Mammary epithelial cell (primary cell): ENCODE measurements at regions not wholly inside any gene's neighbourhood (a gene's known extent, or its start where the extent isn't known, plus 50 kb on each side); places are given as distances from the start of the nearest gene placed in this dataset.

ENCODE experiments used
- CTCF ChIP-seq, 2 donors: IDR thresholded peaks in 1 of 2; conservative IDR thresholded peaks in 1 of 2; 2 replicates each; pipeline ENCODE4 v1.5.1; 2011 to 2012; ENCODE audit warnings: inconsistent platforms in 2 of 2, low read length in 2 of 2, mild to moderate bottlenecking in 2 of 2, control low read depth in 1 of 2, low read depth in 1 of 2; ENCODE audit not compliant: insufficient read depth in 1 of 2; ENCODE audit errors: extremely low read depth in 1 of 2
- EZH2 ChIP-seq: IDR thresholded peaks from 2 replicates; pipeline ENCODE4 v1.6.1; 2012; ENCODE audit warnings: low read length, inconsistent platforms, borderline replicate concordance

- TF ChIP-seq CTCF (conservative IDR thresholded peaks at IDR 0.05 in 1 of 2, IDR thresholded peaks at IDR 0.05 in 1 of 2; ENCODE audit: extremely low read depth in 1 of 2, insufficient read depth in 1 of 2, low read depth in 1 of 2, low read length in 2 of 2), result no peak
- no peak for TF ChIP-seq EZH2
These were observed 212.2 kb downstream of the SUCLA2 start for GRCh38 chr13:47788844-47789243.
